ENCODE measurements at regions not wholly inside any gene's neighbourhood (a gene's known extent, or its start where the extent isn't known, plus 50 kb on each side); places are given as distances from the start of the nearest gene placed in this dataset.

GRCh38 chr12:115210533-115211252 is 526.7 kb upstream of the TBX3 start:
- Histone ChIP-seq H3K27me3 (replicated peaks in 1 of 4; ENCODE audit: control insufficient read depth in 3 of 4, extremely low read depth in 1 of 4, insufficient read depth in 3 of 4, low read length in 3 of 4) (no peaks in the 10 kb centered on the region; a peak in 1 of 7 replicates), H2AK5ac (ENCODE audit: low read depth, low read length) (no peak overlapping the region), H3K56ac (replicated peaks; ENCODE audit: insufficient read length, low read depth, low read length) (no peak overlapping the region), H3K4me2 (ENCODE audit: insufficient read depth in 1 of 2, low read depth in 2 of 2, low read length in 2 of 2) (no peak overlapping the region), H4K91ac (replicated peaks; ENCODE audit: insufficient read length, low read length) (no peak overlapping the region), H2BK20ac (ENCODE audit: low read length) (no peak overlapping the region), H3K23me2 (ENCODE audit: low read depth, low read length) (no peaks in the 10 kb centered on the region), H3K4me1 (replicated peaks in 1 of 4; ENCODE audit: control insufficient read depth in 3 of 4, insufficient read depth in 4 of 4, low read length in 3 of 4) (peaks cover 0 to 10% (median 4%) of the 10 kb centered on the region in 4 experiments; a peak in 5 of 7 replicates), H2BK12ac (ENCODE audit: low read depth, low read length) (no peak overlapping the region), H3K14ac (ENCODE audit: insufficient read length) (no peak overlapping the region), H3K9me3 (ENCODE audit: insufficient read depth in 2 of 2, low read depth in 1 of 2, low read length in 1 of 2) (no peaks in the 10 kb centered on the region; a peak in 1 of 4 replicates), H4K20me1 (replicated peaks in 1 of 2; ENCODE audit: control insufficient read depth in 1 of 2, insufficient read depth in 2 of 2, low read length in 2 of 2) (no peaks in the 10 kb centered on the region), H3K9ac (replicated peaks in 1 of 4; ENCODE audit: extremely low read depth in 1 of 4, low read depth in 3 of 4, low read length in 3 of 4) (no peak overlapping the region), H2BK120ac (replicated peaks; ENCODE audit: low read depth, low read length) (no peak overlapping the region), H3K4ac (replicated peaks; ENCODE audit: insufficient read length, low read depth, low read length) (no peak overlapping the region), H3K27ac (ENCODE audit: low read depth, low read length) (no peak overlapping the region), H3K4me3 (ENCODE audit: extremely low read depth in 1 of 4, insufficient read depth in 2 of 4, low read depth in 3 of 4, low read length in 4 of 4) (no peak overlapping the region), H3K79me2 (ENCODE audit: control insufficient read depth in 1 of 2, insufficient read depth in 2 of 2, low read length in 2 of 2) (no peaks in the 10 kb centered on the region), H2AFZ (ENCODE audit: low read length) (no peak overlapping the region), H4K5ac (ENCODE audit: insufficient read length, low read depth, low read length) (no peak overlapping the region), H3K79me1 (ENCODE audit: low read depth, low read length) (no peaks in the 10 kb centered on the region), H3K36me3 (ENCODE audit: control insufficient read depth in 2 of 4, insufficient read depth in 4 of 4, low read length in 3 of 4) (no peaks in the 10 kb centered on the region), H2BK15ac (ENCODE audit: low read length) (no peak overlapping the region), H4K8ac (ENCODE audit: extremely low read depth, insufficient read depth, low read length) (no peak overlapping the region), H3K18ac (ENCODE audit: extremely low read depth, low read length) (no peak overlapping the region), H2BK5ac (ENCODE audit: low read depth, low read length) (no peak overlapping the region), H3K23ac (ENCODE audit: insufficient read length) (no peak overlapping the region)
- no peak for FAIRE-seq
- ChIA-PET POLR2A (ENCODE audit: partially characterized antibody) (no interaction called here), CTCF (ENCODE audit: partially characterized antibody) (interaction anchor here (0.7 kb wide), 1 partner anchor 11 kb away, joined by 3 read pairs; no protein-coding TSS in a partner anchor)
- DNase-seq (ENCODE audit: low read depth in 1 of 2, low spot score in 2 of 2): no peak
- TF ChIP-seq EP300 (IDR thresholded peaks at IDR 0.05; ENCODE audit: borderline replicate concordance in 1 of 2, low read depth in 2 of 2, low read length in 2 of 2) (no peak), TAF1 (IDR thresholded peaks at IDR 0.05; ENCODE audit: low read depth, low read length) (no peak)
- 86% methylated on average over 3 of the region's 3 CpGs; no CpG with 5 or more reads in 1 of the 2 experiments for WGBS, 2 experiments (ENCODE audit: extremely low coverage in 1 of 2, insufficient coverage in 1 of 2, insufficient read length in 1 of 2, insufficient replicate concordance in 2 of 2, low coverage in 1 of 2, low lambda C conversion rate in 2 of 2, missing lambda C conversion rate in 1 of 2)

All from H1 (cell line).